Fibroblast of villous mesenchyme (primary cell): ENCODE measurements at regions not wholly inside any gene's neighbourhood (a gene's known extent, or its start where the extent isn't known, plus 50 kb on each side); places are given as distances from the start of the nearest gene placed in this dataset.
A peak's percentile ranks its signal among the peaks of the same experiment; 100 is the strongest.

ENCODE experiments used
- DNase-seq: peaks from one replicate; pipeline ENCODE4 v3.0.0-alpha.2; 2010; ENCODE audit warnings: low read depth
- H3K4me3 ChIP-seq: 2 replicates; pipeline ENCODE4 v1.5.1; 2011; ENCODE audit warnings: low read depth, mild to moderate bottlenecking, low read length
- TF ChIP-seq, protein P1 (sequence below): IDR thresholded peaks from 2 replicates; pipeline ENCODE4 v1.5.1; 2012; ENCODE audit warnings: low read depth, mild to moderate bottlenecking, low read length; ENCODE audit not compliant: insufficient read depth

DNA sequence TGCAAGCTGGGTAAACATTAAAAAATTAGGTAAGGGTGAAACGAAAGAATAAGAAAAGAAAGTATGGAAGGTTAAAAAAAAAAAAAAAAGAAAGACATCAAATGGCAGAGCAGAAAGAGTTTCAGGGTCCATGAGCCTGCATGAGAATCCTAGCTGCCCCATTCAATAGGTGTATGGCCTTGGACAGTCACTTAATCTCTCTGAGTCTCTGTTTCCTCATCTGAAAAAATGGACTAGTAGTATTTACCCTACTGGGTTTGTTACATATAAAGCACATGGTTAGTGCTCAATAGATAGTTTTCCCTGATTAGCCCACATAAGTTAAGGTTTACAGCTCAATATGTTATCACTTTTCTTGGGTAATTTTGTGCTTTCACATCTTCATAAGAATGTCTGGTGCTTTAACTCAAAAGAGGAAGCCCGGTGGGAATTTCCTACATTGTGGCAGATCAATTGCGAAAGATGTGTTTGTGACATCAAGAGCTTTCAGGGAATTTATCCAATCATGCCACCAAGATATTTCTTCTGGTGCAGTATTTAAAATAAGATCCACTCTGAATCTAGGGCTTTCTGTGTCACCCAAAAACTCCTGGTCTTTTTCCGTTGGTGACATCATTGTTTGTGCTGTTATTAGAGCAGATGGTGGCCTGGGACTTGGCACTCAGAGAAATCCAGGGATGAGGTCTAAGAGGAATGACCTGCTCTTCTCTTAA lies 57.2 kb upstream of the UBE2E1 start:
- DNase-seq = peak; percentile 88
- no peak overlapping the region for H3K4me3 ChIP-seq
- TF ChIP-seq, protein P1, sequence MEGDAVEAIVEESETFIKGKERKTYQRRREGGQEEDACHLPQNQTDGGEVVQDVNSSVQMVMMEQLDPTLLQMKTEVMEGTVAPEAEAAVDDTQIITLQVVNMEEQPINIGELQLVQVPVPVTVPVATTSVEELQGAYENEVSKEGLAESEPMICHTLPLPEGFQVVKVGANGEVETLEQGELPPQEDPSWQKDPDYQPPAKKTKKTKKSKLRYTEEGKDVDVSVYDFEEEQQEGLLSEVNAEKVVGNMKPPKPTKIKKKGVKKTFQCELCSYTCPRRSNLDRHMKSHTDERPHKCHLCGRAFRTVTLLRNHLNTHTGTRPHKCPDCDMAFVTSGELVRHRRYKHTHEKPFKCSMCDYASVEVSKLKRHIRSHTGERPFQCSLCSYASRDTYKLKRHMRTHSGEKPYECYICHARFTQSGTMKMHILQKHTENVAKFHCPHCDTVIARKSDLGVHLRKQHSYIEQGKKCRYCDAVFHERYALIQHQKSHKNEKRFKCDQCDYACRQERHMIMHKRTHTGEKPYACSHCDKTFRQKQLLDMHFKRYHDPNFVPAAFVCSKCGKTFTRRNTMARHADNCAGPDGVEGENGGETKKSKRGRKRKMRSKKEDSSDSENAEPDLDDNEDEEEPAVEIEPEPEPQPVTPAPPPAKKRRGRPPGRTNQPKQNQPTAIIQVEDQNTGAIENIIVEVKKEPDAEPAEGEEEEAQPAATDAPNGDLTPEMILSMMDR = no peak

DNA sequence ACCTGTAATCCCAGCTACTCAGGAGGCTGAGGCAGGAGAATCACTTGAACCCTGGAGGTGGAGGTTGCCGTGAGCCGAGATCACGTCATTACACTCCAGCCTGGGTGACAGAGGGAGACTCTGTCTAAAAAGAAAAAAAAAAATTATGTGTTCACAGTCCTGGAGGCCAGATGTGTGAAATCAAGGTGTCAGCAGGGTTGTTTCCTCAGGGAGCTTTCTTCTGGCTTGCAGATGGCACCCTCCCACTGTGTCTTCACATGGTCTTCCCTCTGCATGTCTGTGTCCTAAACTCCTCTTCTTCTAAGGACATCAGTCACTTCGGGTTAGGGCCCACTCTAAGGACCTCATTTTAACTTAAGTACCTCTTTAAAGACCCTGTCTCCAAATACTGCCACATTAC lies 56.1 kb upstream of the UBE2E1 start:
- no peak overlapping the region for H3K4me3 ChIP-seq
- no peak for DNase-seq
- TF ChIP-seq, protein P1 = no peak

DNA sequence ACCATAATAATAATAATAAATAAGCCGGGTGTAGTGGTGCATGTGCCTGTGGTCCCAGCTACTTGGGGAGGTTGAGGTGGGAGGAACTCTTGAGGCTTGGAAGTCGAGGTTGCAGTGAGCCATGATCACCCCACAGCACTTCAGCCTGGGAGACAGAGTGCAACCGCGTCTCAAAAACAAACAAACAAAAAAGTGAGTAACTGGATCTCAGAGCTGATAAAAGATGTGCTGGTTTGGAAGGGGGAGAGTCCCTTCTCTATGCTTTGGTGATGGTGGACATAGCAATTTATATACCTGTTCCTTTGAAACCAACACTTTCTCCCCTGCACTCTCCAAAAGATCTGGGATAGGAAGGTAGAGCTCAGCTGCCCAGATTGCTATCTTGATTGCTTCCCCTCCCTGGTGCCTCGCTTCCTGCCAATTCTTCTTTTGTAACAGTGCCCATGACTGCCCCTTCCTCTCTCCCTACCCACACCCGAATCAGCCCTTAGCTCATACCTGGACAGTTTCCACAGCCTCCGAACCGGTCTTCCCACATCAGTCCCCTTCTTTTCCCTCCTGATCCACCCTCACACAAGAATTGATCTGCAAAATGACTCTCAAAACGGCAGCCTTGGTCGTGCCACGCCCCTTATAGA lies 55.1 kb upstream of the UBE2E1 start:
- DNase-seq = no peak
- TF ChIP-seq, protein P1 = no peak

DNA sequence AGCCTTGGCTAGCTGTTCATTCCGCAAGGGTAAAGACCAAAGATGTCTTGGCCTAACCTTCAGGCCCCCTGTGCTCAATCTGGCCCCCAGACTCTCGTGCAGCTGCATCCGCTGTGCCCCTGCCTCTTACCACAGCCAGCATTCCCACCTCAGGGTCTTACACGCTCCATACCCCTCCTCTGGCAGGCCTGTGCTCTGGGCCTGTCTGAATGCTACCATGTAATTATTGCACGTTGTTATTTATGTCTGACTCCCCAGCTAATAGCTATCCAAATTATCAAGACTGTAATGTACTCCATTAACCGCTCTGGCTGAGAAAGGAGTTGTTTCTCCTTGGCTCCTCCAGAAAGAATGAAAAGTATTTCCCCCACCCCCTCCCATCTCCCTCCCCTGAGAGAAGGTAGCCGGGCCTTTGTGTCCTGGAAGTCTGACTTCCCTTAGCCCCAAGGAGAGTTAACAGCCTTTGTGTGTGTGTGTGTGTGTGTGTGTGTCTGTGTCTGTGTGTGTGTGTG lies 54.5 kb upstream of the UBE2E1 start:
- H3K4me3 ChIP-seq = no peak overlapping the region
- TF ChIP-seq, protein P1 = no peak
- no peak for DNase-seq

More for the DNA sequence above, 55.1 kb upstream of the UBE2E1 start:
- H3K4me3 ChIP-seq = no peak overlapping the region

DNA sequence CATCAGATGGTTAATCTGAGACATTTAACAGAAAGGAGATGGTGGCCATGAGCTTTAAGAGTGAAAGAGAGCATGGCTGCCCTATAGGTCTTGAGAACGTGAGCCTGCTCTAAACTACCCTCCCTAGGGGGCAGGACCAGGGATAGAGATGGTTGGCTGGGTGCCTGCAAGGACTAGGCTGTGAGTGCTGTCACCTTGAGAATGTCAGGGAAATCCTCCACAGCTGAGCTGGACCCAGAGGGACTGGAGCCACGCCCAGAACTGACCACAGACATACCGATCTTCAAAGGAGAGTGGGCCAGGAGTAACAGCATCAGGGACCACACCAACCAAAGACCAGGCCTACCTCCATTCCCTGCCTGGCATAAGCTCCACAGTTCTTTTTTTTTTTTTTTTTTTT lies 53.6 kb upstream of the UBE2E1 start:
- TF ChIP-seq, protein P1 = no peak
- H3K4me3 ChIP-seq = no peak overlapping the region
- DNase-seq = no peak

DNA sequence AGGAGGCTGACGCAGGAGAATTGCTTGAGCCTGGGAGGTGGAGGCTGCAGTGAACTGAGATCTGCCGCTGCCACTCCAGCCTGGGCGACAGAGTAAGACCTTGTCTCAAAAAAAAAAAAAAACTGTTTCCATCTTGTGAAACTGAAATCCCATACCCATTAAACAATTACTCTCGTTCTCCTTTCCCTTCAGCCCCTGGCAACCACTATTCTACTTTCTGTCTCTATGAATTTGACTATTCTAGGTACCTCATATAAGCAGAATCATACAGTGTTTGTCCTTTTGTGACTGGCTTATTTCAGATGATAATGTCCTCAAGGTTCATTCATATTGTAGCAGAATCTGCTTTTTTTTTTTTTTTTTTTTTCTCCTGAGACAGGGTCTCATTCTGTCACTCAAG lies 51.5 kb upstream of the UBE2E1 start:
- H3K4me3 ChIP-seq = no peak overlapping the region
- DNase-seq = no peak
- TF ChIP-seq, protein P1 = no peak
